HG02852 (cell line): ENCODE measurements at regions not wholly inside any gene's neighbourhood (a gene's known extent, or its start where the extent isn't known, plus 50 kb on each side); places are given as distances from the start of the nearest gene placed in this dataset.
"Not testable (repeated sequence)": the region's sequence is repeated elsewhere in the genome, so short reads cannot be mapped to it uniquely, and the experiment has no call there.

Experiments
- ATAC-seq: cut with Tn5 transposase; IDR thresholded peaks from one replicate; pipeline ENCODE4 v1.9.1; 2021; ENCODE audit warnings: mild to moderate bottlenecking, moderate library complexity; ENCODE audit not compliant: unreplicated experiment

GRCh38 chr11:23797624-23798419 lies 699.0 kb upstream of the LUZP2 start:
- ATAC-seq: no peak

DNA sequence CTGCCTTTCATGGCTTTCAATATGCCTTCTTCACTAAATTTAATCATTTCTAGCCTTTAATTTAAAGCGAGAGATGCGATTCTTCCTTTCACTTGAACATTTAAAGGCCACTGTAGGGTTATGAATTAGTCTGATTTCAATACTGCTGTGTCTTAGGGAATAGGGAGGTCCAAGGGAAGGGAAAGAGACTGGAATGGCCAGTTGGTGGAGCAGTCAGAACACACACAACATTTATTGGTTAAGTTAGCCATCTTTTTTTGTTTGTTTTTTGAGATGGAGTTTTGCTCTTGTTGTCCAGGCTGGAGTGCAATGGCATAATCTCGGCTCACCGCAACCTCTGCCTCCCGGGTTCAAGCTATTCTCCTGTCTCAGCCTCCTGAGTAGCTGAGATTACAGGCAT lies 662.5 kb upstream of the LUZP2 start:
- not testable (repeated sequence) for ATAC-seq

DNA sequence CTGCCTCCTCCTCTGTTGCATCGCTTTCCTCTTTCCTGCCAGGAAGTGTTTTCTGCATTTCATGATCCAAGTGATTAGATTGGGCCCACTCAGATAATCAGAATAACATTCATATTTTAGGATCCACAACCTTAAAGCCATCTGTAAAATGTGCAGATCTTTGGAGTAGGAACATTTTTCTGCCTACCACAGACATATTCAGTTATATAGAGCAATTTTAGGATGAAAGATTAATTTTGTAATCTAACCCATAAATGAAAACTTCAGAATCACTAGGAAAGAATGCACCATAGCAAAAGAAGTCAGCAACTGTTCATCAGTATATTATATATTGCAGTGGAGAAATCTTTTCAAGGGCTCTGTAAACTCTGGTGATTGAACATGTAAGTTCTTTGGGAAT lies 659.9 kb upstream of the LUZP2 start:
- ATAC-seq: no peak

- ATAC-seq: no peak
Observed at GRCh38 chr11:23840872-23841271, 656.0 kb upstream of the LUZP2 start.

- ATAC-seq: no peak
Observed at GRCh38 chr11:23846902-23847422, 649.9 kb upstream of the LUZP2 start.

- no peak for ATAC-seq
Observed at GRCh38 chr11:23851216-23851615, 645.6 kb upstream of the LUZP2 start.

- ATAC-seq: no peak
Observed at GRCh38 chr11:23856654-23857053, 640.2 kb upstream of the LUZP2 start.

DNA sequence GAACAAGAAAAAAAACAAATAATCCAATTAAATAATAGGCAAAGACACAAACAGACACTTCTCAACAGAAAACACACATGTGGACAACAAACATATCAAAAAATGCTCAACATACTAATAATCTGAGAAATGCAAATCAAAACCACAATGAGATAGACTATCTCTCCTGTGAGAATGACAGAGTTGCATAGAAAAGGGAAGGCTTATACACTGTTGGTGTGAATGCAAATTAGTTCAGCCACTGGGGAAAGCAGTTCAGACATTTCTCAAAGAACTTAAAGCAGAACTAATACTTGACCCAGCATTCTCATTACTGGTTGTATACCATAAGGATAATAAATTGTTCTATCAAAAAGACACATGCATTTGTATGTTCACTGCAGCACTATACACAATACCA lies 637.8 kb upstream of the LUZP2 start:
- ATAC-seq: no peak

DNA sequence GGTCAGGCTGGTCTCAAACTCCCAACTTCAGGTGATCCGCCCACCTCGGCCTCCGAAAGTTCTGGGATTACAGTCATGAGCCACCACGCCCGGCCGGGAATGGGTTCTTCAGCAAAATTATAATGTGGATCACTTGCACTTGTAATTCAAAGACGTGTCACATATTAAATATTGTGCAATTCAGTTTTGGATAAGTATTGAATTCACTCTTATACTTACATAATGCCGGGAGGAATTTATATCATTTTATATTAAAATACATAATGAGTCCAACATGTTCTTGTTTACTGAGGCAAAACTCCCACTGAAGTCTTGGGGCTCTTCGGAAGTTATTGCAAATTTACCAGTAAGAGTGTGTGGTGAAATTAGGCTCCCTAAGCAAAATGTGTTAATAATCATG lies 635.2 kb upstream of the LUZP2 start:
- ATAC-seq: no peak

DNA sequence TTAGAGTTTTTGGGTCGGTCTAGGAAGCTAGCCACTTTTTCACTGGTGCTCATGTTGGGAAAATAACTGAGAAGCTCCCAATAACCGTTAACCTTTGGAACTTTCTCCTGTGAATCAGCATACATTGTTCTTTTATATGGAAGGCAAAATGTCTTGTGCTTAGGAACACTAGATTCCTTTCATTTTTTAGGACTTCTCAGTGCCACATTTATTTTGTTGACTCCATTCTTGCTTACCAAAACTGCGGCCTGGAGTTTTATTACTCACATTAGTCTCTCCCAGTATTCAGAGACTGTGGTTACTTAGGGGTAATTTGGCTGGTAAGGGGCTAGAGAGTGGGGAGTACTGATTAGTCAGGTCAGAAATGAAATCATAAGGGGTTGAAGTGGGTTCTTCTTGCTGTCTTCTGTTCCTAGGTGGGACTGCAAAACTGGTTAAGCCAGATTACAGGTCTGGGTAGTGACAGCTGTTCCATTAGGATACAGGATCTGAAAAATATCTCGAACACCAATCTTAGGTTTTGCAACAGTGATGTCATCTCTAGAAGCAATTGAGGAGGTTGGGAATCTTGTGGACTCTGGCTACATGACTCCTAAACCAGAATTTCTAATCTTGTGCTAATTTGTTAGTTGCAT lies 631.4 kb upstream of the LUZP2 start:
- no peak for ATAC-seq

GRCh38 chr11:23866641-23867040 lies 630.2 kb upstream of the LUZP2 start:
- no peak for ATAC-seq

GRCh38 chr11:23869671-23870070 lies 627.2 kb upstream of the LUZP2 start:
- ATAC-seq: no peak

GRCh38 chr11:23873406-23873805 lies 623.4 kb upstream of the LUZP2 start:
- ATAC-seq: no peak

DNA sequence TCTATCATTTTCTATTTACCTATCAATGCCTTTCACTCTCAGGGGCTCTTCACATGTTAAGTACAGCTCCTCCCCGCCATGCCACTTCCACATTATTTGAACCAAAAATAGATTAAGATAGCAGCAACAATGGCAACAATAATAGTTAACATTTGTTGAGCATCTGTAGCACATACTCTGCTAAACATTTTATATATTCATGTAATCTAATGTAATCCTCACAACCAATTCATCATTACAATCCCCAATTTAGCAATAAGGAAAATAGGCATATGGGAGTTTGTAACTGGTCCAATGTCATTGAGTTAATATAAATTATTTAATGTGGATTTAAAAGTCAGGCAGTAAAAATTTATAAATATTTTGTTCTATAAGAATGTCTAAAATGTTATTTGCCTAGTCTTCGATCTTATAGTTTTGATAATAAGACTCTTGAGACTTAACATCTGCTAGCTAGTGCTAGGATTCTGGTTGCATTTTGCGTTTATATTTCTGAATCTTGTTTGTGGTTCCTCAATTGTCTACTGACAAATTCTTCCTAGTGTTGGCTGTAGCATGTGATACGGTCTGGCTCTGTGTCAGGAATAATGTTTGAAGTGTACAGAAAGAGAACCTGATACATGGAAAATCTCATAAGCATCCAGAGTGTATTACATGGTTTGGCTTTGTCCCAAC lies 621.5 kb upstream of the LUZP2 start:
- no peak for ATAC-seq

- not testable (repeated sequence) for ATAC-seq
Observed at GRCh38 chr11:23883426-23884048, 613.3 kb upstream of the LUZP2 start.

GRCh38 chr11:23884341-23884740 lies 612.5 kb upstream of the LUZP2 start:
- ATAC-seq: no peak

DNA sequence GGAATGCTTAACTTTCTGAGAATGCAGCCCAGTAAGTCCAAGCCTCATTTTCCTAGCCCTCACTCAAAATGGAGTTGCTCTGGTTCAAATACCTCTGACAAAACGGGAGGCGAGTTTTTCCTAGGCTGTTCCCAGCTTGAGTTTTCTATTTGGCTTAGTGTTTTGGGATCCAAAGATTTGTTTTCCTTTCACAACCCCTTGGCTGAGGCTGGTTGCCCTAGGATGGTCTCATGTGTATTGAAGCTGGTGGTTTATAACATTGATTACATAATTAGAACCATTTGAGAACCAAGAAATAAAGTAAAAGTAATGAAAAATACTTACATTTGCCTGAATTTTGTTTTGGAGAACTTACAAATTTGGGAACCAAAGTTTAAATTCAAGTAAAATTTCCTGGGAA lies 611.1 kb upstream of the LUZP2 start:
- ATAC-seq: no peak

DNA sequence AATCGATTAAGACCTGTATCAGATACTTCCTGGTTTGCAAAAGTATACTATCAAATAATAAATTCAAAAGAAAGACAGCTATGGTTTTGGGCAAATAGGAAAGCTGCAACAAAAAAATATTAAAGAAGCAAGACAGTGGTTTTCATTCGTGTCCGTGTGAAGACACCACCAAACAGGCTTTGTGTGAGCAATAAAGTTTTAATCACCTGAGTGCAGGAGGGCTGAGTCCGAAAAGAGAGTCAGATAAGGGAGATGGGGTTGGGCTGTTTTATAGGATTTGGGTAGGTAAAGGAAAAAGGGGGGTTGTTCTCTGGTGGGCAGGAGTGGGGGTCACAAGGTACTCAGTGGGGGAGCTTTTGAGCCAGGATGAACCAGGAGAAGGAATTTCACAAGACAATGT lies 609.7 kb upstream of the LUZP2 start:
- not testable (repeated sequence) for ATAC-seq

DNA sequence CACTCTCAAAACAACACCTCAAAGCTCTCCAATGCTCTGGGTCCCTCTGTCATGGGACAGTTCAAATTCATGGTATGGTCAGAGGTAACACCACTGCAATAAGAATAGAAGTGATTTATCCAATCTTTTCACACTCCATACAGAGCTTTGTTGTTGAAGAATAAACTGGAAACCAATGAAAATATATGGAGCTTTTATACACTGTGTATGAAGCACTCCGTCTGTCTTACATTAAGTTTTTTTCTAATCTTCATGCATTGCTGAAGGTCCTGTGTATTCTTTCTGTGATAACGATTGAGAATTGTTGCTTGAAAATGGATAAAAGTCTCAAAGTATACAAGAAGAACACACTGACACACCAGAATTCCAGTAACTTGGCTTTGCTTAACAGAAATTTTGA lies 603.7 kb upstream of the LUZP2 start:
- ATAC-seq: no peak

DNA sequence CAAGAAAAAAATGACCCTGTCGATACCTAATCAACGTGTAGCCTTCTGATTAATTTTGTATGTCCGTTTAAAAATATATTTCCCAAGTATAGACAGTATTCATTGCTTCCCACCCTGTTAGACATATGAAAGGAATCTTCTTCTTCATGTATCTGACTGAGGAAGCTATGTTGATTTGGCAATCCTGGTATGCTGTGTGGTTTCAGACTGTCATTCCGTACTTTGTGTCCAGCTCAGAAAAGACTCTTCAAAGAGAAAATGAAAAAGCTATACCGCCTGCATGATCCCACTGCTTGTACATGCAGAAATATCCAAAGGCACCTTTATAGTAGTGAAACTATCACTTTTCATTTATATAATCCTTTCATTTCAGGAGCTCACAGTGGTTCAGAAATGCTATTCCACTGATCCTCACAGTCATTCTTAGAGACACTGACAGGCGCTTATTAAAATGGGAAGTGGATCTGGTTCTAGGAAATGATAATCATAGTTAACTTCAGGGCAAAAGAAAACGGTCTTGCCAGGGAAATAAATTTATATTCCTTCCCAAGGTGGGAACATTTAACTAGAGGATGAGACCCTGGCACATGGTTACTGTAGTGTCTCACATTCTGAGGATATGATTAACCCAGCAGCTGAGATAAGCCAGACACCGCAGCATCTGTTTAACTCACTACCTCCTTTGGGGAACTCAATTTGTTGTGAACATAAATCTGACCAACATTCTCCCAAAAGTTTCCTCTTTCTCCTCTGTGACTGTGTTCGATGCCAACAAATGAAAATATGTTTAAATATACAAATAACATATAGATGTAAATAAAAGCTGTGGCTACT lies 599.2 kb upstream of the LUZP2 start:
- ATAC-seq: no peak
